ENCODE measurements at regions not wholly inside any gene's neighbourhood (a gene's known extent, or its start where the extent isn't known, plus 50 kb on each side); places are given as distances from the start of the nearest gene placed in this dataset.

DNA sequence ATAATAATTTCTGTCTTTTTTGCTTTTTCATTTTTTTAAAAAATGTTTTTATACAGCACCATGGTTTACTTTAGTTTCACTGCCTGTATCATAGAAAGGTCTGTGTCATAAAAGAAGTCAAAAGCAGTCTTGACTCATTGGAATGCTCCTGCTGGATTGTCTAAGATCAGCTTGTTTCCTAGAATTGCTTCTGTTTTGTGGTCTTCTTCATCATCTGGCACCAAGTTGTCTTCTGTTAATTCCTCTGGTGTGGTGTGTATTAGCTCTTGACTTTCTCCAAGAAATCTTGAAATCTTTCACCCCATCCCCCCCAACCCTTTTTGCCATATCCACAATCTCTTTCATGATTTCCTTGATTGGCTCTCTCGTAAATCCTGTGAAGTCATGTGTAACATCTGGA is 250.3 kb upstream of the CXCL12 start:
- Mint-ChIP-seq H3K36me3 (ENCODE audit: insufficient read depth, unreplicated experiment) (no peaks in the 10 kb centered on the region), H3K4me3 (ENCODE audit: unreplicated experiment) (no peak overlapping the region), H3K27me3 (ENCODE audit: insufficient read depth, unreplicated experiment) (no peaks in the 10 kb centered on the region), H3K9me3 (ENCODE audit: unreplicated experiment) (no peaks in the 10 kb centered on the region), H3K4me1 (ENCODE audit: insufficient read depth, unreplicated experiment) (no peaks in the 10 kb centered on the region), H3K27ac (ENCODE audit: low read depth, unreplicated experiment) (no peak overlapping the region)
- no peak for DNase-seq (ENCODE audit: unreplicated experiment)
- POLR2A ChIA-PET, result interaction anchor here (0.6 kb wide), 1 partner anchor 231 kb away, joined by 3 read pairs; no protein-coding TSS in a partner anchor
- CTCF ChIA-PET, result no interaction called here
- TF ChIP-seq, protein P1, sequence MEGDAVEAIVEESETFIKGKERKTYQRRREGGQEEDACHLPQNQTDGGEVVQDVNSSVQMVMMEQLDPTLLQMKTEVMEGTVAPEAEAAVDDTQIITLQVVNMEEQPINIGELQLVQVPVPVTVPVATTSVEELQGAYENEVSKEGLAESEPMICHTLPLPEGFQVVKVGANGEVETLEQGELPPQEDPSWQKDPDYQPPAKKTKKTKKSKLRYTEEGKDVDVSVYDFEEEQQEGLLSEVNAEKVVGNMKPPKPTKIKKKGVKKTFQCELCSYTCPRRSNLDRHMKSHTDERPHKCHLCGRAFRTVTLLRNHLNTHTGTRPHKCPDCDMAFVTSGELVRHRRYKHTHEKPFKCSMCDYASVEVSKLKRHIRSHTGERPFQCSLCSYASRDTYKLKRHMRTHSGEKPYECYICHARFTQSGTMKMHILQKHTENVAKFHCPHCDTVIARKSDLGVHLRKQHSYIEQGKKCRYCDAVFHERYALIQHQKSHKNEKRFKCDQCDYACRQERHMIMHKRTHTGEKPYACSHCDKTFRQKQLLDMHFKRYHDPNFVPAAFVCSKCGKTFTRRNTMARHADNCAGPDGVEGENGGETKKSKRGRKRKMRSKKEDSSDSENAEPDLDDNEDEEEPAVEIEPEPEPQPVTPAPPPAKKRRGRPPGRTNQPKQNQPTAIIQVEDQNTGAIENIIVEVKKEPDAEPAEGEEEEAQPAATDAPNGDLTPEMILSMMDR (IDR thresholded peaks at IDR 0.05; ENCODE audit: unreplicated experiment), result no peak
- intact Hi-C loops (cut with micrococcal nuclease), result no loop called here
- BruUV-seq (replicated peaks), result no TSS peak

DNA sequence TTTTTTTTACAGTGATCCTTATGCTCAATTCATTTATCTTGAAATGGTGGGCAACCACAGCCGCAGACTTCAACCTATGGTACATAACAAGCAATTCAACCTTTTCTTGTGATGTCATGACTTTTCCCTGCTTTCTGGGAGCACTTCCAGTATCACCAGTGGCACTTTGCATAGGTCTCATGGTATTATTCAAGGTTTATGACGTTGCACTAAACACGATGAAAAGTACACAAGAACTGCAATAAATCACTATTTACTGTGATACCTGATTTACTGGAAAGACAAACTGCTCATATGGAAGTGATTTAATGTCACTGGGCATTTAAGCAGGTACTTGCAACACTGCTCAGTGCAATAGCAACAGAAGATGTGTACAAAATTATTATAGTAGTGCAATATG is 251.7 kb upstream of the CXCL12 start:
- no TSS peak for BruUV-seq (replicated peaks)
- TF ChIP-seq, protein P1 (IDR thresholded peaks at IDR 0.05; ENCODE audit: unreplicated experiment), result no peak
- Mint-ChIP-seq H3K27me3 (ENCODE audit: insufficient read depth, unreplicated experiment) (no peaks in the 10 kb centered on the region), H3K27ac (ENCODE audit: low read depth, unreplicated experiment) (no peak overlapping the region), H3K4me3 (ENCODE audit: unreplicated experiment) (no peak overlapping the region), H3K4me1 (ENCODE audit: insufficient read depth, unreplicated experiment) (no peaks in the 10 kb centered on the region), H3K9me3 (ENCODE audit: unreplicated experiment) (no peaks in the 10 kb centered on the region), H3K36me3 (ENCODE audit: insufficient read depth, unreplicated experiment) (no peaks in the 10 kb centered on the region)
- intact Hi-C loops (cut with micrococcal nuclease), result no loop called here
- no peak for DNase-seq (ENCODE audit: unreplicated experiment)
- CTCF ChIA-PET, result no interaction called here
- POLR2A ChIA-PET, result interaction anchor here (0.7 kb wide), 1 partner anchor 73 kb away, joined by 3 read pairs; no protein-coding TSS in a partner anchor

DNA sequence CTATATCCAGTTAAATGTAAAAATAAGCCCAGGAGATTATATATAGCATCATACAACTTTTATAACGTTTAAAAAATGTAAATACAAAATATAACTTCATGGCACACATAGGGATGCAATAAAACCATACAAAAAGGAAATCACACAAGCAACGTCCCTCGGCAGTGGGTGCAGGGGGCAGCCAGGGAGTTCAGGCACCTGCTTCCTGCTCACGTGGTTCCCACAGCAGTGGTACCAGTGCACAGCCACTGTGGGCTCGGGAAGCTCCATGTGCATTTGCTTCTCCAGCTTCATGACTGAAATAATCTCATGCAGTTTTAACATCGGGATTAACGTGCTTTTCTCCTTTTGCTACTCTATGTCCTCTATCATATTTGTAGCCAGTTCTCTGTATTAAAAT is 255.5 kb upstream of the CXCL12 start:
- POLR2A ChIA-PET, result no interaction called here
- TF ChIP-seq, protein P1 (IDR thresholded peaks at IDR 0.05; ENCODE audit: unreplicated experiment), result no peak
- no peaks in the 10 kb centered on the region for H3K4me1 Mint-ChIP-seq (ENCODE audit: insufficient read depth, unreplicated experiment)
- DNase-seq (ENCODE audit: unreplicated experiment), result no peak
- H3K27me3 Mint-ChIP-seq (ENCODE audit: insufficient read depth, unreplicated experiment), result no peaks in the 10 kb centered on the region
- no peak overlapping the region for H3K27ac Mint-ChIP-seq (ENCODE audit: low read depth, unreplicated experiment)
- BruUV-seq (replicated peaks), result no TSS peak
- H3K36me3 Mint-ChIP-seq (ENCODE audit: insufficient read depth, unreplicated experiment), result no peaks in the 10 kb centered on the region
- intact Hi-C loops (cut with micrococcal nuclease), result no loop called here
- CTCF ChIA-PET, result no interaction called here
- H3K4me3 Mint-ChIP-seq (ENCODE audit: unreplicated experiment), result no peak overlapping the region
- H3K9me3 Mint-ChIP-seq (ENCODE audit: unreplicated experiment), result peaks cover 7% of the 10 kb centered on the region

DNA sequence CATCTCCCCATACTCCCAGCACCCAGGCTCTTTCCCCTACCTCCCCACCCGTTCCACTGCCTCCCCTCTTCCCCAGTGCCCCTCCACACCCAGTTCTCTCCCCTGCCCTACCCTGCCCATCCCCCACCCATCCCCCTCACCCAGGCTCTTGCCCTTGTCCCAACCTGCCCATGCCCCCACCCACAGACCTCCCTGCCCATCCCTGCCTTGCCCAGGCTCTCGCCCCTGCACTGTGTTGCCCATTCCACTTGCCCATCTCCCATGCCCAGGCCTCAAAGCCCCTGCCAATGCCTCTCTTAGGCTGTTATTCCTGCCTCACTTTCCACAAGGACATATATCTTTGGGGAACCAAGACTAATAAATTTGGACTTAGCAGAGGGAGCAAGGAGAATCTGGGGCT is 262.6 kb upstream of the CXCL12 start:
- H3K27me3 Mint-ChIP-seq (ENCODE audit: insufficient read depth, unreplicated experiment), result no peaks in the 10 kb centered on the region
- ChIA-PET POLR2A (no interaction called here), CTCF (no interaction called here)
- peaks cover 14% of the 10 kb centered on the region for H3K9me3 Mint-ChIP-seq (ENCODE audit: unreplicated experiment)
- no peak for DNase-seq (ENCODE audit: unreplicated experiment)
- BruUV-seq (replicated peaks), result no TSS peak
- TF ChIP-seq, protein P1 (IDR thresholded peaks at IDR 0.05; ENCODE audit: unreplicated experiment), result no peak
- H3K4me1 Mint-ChIP-seq (ENCODE audit: insufficient read depth, unreplicated experiment), result peaks cover 4% of the 10 kb centered on the region
- intact Hi-C loops (cut with micrococcal nuclease), result no loop called here
- no peaks in the 10 kb centered on the region for H3K36me3 Mint-ChIP-seq (ENCODE audit: insufficient read depth, unreplicated experiment)
- H3K27ac Mint-ChIP-seq (ENCODE audit: low read depth, unreplicated experiment), result no peak overlapping the region
- H3K4me3 Mint-ChIP-seq (ENCODE audit: unreplicated experiment), result no peak overlapping the region

Data from MCF 10A (cell line).